ENCODE measurements at regions not wholly inside any gene's neighbourhood (a gene's known extent, or its start where the extent isn't known, plus 50 kb on each side); places are given as distances from the start of the nearest gene placed in this dataset.

DNA sequence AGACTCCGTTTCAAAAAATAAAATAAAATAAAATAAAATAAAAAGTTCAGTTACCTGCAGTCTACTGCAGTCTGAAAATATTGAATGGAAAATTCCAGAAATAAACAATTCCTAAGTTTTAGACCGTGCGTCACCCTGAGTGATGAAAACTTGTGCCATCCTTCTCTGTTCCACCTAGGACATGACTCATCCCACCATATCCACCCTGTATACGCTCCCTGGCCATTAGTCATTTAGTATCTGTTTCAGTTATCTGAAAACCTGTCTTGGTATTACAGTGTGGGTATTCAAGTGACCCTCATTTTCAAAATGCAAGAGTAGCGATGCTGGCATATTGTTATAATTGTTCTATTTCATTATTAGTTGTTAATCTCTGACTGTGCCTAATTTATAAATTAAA is 51.8 kb upstream of the TEX48 start:
- H3K9me3 ChIP-seq (ENCODE audit: control insufficient read depth, insufficient read depth, low read length), result no peaks in the 10 kb centered on the region
- H3K27me3 ChIP-seq (ENCODE audit: control insufficient read depth, insufficient read depth, low read length), result no peaks in the 10 kb centered on the region
- TF ChIP-seq, protein P1, sequence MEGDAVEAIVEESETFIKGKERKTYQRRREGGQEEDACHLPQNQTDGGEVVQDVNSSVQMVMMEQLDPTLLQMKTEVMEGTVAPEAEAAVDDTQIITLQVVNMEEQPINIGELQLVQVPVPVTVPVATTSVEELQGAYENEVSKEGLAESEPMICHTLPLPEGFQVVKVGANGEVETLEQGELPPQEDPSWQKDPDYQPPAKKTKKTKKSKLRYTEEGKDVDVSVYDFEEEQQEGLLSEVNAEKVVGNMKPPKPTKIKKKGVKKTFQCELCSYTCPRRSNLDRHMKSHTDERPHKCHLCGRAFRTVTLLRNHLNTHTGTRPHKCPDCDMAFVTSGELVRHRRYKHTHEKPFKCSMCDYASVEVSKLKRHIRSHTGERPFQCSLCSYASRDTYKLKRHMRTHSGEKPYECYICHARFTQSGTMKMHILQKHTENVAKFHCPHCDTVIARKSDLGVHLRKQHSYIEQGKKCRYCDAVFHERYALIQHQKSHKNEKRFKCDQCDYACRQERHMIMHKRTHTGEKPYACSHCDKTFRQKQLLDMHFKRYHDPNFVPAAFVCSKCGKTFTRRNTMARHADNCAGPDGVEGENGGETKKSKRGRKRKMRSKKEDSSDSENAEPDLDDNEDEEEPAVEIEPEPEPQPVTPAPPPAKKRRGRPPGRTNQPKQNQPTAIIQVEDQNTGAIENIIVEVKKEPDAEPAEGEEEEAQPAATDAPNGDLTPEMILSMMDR (IDR thresholded peaks at IDR 0.05; ENCODE audit: low read depth, low read length), result no peak
- CTCF ChIA-PET, result interaction anchor here (1.0 to 11.7 kb wide), 4 partner anchors 71 to 328 kb away, joined by 3 to 265 read pairs (median 10); no protein-coding TSS in a partner anchor
- no peak overlapping the region for H3K4me3 ChIP-seq (ENCODE audit: low read depth, low read length)
- DNase-seq (ENCODE audit: low read depth, low spot score), result no peak
- POLR2A ChIA-PET, result no interaction called here
- H3K27ac ChIP-seq (ENCODE audit: low read depth, low read length), result no peak overlapping the region

DNA sequence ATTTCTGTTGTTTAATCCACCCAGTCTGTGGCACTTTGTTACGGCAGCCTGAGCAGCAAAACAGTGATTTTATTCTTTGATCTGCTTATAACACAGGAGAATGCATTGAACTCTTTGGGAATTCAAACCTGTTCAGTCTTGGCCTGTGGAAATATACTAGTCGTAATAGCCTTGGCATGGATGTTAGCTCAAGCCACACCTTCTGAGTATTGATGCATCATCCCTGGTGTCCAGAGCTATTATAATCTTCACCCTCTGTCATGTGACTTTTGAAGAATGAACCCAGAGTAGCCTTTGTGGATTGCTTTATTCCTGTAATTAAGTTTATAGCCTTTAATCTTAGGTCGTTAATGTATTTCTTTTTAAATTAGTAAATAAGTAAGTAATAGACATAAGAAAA is 50.8 kb upstream of the TEX48 start:
- TF ChIP-seq, protein P1 (IDR thresholded peaks at IDR 0.05; ENCODE audit: low read depth, low read length), result no peak
- ChIA-PET CTCF (interaction anchor here (1.1 to 11.7 kb wide), 4 partner anchors 80 to 327 kb away, joined by 3 to 265 read pairs (median 10); no protein-coding TSS in a partner anchor), POLR2A (no interaction called here)

More for the DNA sequence above, 50.8 kb upstream of the TEX48 start:
- DNase-seq (ENCODE audit: low read depth, low spot score), result no peak
- Histone ChIP-seq H3K9me3 (ENCODE audit: control insufficient read depth, insufficient read depth, low read length) (no peaks in the 10 kb centered on the region), H3K27me3 (ENCODE audit: control insufficient read depth, insufficient read depth, low read length) (no peaks in the 10 kb centered on the region), H3K27ac (ENCODE audit: low read depth, low read length) (no peak overlapping the region), H3K4me3 (ENCODE audit: low read depth, low read length) (no peak overlapping the region)
